ENCODE measurements at regions not wholly inside any gene's neighbourhood (a gene's known extent, or its start where the extent isn't known, plus 50 kb on each side); places are given as distances from the start of the nearest gene placed in this dataset.

DNA sequence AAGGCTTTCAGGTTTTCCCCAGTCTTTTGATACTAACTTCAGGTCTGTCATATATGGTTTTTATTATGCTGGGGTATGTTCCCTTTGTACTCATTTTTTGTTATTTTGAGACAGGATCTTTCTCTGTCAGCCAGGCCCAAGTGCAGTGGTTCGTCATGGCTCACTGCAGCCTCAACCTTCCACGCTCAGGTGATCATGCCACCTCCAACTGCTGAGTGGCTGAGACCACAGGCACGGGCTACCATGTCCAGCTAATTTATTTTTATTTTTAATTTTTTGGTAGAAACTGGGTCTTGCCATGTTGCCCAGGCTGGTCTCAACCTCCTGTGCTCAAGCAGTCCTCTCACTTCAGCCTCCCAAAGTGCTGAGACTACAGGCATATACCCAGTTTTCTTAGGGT lies 50.6 kb upstream of the PDGFD start:
- no peaks in the 10 kb centered on the region for H3K36me3 ChIP-seq (ENCODE audit: control insufficient read depth, insufficient read depth, low read length)
- no peaks in the 10 kb centered on the region for H3K9me3 ChIP-seq (ENCODE audit: control insufficient read depth, insufficient read depth, low read depth, low read length)
- no peaks in the 10 kb centered on the region for H4K20me1 ChIP-seq (ENCODE audit: control insufficient read depth, extremely low read depth, insufficient read depth, low read length)
- TF ChIP-seq EZH2 (IDR thresholded peaks at IDR 0.05; ENCODE audit: low read length, missing control alignments), result no peak
- TF ChIP-seq, protein P1, sequence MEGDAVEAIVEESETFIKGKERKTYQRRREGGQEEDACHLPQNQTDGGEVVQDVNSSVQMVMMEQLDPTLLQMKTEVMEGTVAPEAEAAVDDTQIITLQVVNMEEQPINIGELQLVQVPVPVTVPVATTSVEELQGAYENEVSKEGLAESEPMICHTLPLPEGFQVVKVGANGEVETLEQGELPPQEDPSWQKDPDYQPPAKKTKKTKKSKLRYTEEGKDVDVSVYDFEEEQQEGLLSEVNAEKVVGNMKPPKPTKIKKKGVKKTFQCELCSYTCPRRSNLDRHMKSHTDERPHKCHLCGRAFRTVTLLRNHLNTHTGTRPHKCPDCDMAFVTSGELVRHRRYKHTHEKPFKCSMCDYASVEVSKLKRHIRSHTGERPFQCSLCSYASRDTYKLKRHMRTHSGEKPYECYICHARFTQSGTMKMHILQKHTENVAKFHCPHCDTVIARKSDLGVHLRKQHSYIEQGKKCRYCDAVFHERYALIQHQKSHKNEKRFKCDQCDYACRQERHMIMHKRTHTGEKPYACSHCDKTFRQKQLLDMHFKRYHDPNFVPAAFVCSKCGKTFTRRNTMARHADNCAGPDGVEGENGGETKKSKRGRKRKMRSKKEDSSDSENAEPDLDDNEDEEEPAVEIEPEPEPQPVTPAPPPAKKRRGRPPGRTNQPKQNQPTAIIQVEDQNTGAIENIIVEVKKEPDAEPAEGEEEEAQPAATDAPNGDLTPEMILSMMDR (conservative IDR thresholded peaks at IDR 0.05 in 1 of 2, IDR thresholded peaks at IDR 0.05 in 1 of 2; ENCODE audit: low read depth in 1 of 2, low read length in 2 of 2), result no peak
- no peak for DNase-seq (ENCODE audit: low read depth in 2 of 2)
- H3K27me3 ChIP-seq (ENCODE audit: control insufficient read depth, insufficient read depth, low read length), result no peaks in the 10 kb centered on the region
- H3K79me2 ChIP-seq (ENCODE audit: control insufficient read depth, insufficient read depth, low read length), result no peaks in the 10 kb centered on the region
- H3K9ac ChIP-seq (ENCODE audit: insufficient read depth, low read length), result no peak overlapping the region
- no peak overlapping the region for H3K4me2 ChIP-seq (ENCODE audit: extremely low read depth, insufficient read depth, low read length)
- H3K4me1 ChIP-seq (ENCODE audit: control insufficient read depth, extremely low read depth, insufficient read depth, low read length), result no peaks in the 10 kb centered on the region
- no peak overlapping the region for H3K27ac ChIP-seq (ENCODE audit: insufficient read depth, low read length)
- no peak overlapping the region for H2AFZ ChIP-seq (ENCODE audit: low read length)
- H3K4me3 ChIP-seq (replicated peaks in 1 of 4; ENCODE audit: control extremely low read depth in 1 of 4, insufficient read depth in 1 of 4, low read depth in 3 of 4, low read length in 4 of 4), result no peak overlapping the region
